GM18507 (cell line): ENCODE measurements at regions not wholly inside any gene's neighbourhood (a gene's known extent, or its start where the extent isn't known, plus 50 kb on each side); places are given as distances from the start of the nearest gene placed in this dataset.
"Not testable (repeated sequence)": the region's sequence is repeated elsewhere in the genome, so short reads cannot be mapped to it uniquely, and the experiment has no call there.

Experiments used
- DNase-seq: peaks from one replicate; pipeline ENCODE4 v3.0.0; 2011; ENCODE audit warnings: low read depth; ENCODE audit not compliant: insufficient read length; ENCODE audit errors: extremely low spot score
- FAIRE-seq: peaks from 2 replicates; lab custom pipeline; 2011; peaks lifted over from hg19 to GRCh38; lab: Jason Lieb, UNC

- not testable (repeated sequence) for DNase-seq, FAIRE-seq
Measured at GRCh38 chr6:86872810-86873209, 64.5 kb upstream of the HTR1E start.

GRCh38 chr6:86871681-86872080, 65.6 kb upstream of the HTR1E start:
- FAIRE-seq, result no peak
- no peak for DNase-seq

- DNase-seq (no peak), FAIRE-seq (no peak)
Measured at GRCh38 chr6:86869500-86869899, 67.8 kb upstream of the HTR1E start.

GRCh38 chr6:86859513-86859912, 77.8 kb upstream of the HTR1E start:
- FAIRE-seq, result no peak
- no peak for DNase-seq

GRCh38 chr6:86858970-86859369, 78.4 kb upstream of the HTR1E start:
- FAIRE-seq (no peak), DNase-seq (no peak)

- no peak for FAIRE-seq
Measured at GRCh38 chr6:86857783-86858182, 79.5 kb upstream of the HTR1E start.

GRCh38 chr6:86856937-86857563, 80.3 kb upstream of the HTR1E start:
- DNase-seq (no peak), FAIRE-seq (peak; percentile 39)

More at GRCh38 chr6:86857783-86858182, 79.5 kb upstream of the HTR1E start:
- DNase-seq, result no peak

GRCh38 chr6:86856379-86856778, 80.9 kb upstream of the HTR1E start:
- no peak for DNase-seq
- no peak for FAIRE-seq

GRCh38 chr6:86848986-86849385, 88.3 kb upstream of the HTR1E start:
- DNase-seq (no peak), FAIRE-seq (no peak)

GRCh38 chr6:86832686-86833085, 104.6 kb upstream of the HTR1E start:
- FAIRE-seq (no peak), DNase-seq (no peak)

GRCh38 chr6:86825436-86825835, 111.9 kb upstream of the HTR1E start:
- FAIRE-seq, result no peak

GRCh38 chr6:86822747-86823146, 114.6 kb upstream of the HTR1E start:
- no peak for FAIRE-seq
- no peak for DNase-seq

More at GRCh38 chr6:86825436-86825835, 111.9 kb upstream of the HTR1E start:
- DNase-seq, result no peak

GRCh38 chr6:86820750-86821149, 116.6 kb upstream of the HTR1E start:
- FAIRE-seq, result no peak
- no peak for DNase-seq

- DNase-seq (no peak), FAIRE-seq (no peak)
Measured at GRCh38 chr6:86793649-86794048, 143.7 kb upstream of the HTR1E start.

GRCh38 chr6:86791476-86791875, 145.9 kb upstream of the HTR1E start:
- DNase-seq (no peak), FAIRE-seq (no peak)

- FAIRE-seq, result no peak
- DNase-seq, result no peak
Measured at GRCh38 chr6:86789779-86790411, 147.4 kb upstream of the HTR1E start.

- DNase-seq (no peak), FAIRE-seq (no peak)
Measured at GRCh38 chr6:86782328-86782727, 155.0 kb upstream of the HTR1E start.

- no peak for FAIRE-seq
- DNase-seq, result no peak
Measured at GRCh38 chr6:86780923-86781322, 156.4 kb upstream of the HTR1E start.

GRCh38 chr6:86775893-86776292, 161.4 kb upstream of the HTR1E start:
- FAIRE-seq (no peak), DNase-seq (no peak)

GRCh38 chr6:86765211-86765610, 172.1 kb upstream of the HTR1E start:
- FAIRE-seq (no peak), DNase-seq (no peak)

- FAIRE-seq, DNase-seq: not testable (repeated sequence)
Measured at GRCh38 chr6:86759953-86760352, 177.4 kb upstream of the HTR1E start.
